ENCODE measurements at regions not wholly inside any gene's neighbourhood (a gene's known extent, or its start where the extent isn't known, plus 50 kb on each side); places are given as distances from the start of the nearest gene placed in this dataset.
"Not testable (repeated sequence)": the region's sequence is repeated elsewhere in the genome, so short reads cannot be mapped to it uniquely, and the experiment has no call there.

DNA sequence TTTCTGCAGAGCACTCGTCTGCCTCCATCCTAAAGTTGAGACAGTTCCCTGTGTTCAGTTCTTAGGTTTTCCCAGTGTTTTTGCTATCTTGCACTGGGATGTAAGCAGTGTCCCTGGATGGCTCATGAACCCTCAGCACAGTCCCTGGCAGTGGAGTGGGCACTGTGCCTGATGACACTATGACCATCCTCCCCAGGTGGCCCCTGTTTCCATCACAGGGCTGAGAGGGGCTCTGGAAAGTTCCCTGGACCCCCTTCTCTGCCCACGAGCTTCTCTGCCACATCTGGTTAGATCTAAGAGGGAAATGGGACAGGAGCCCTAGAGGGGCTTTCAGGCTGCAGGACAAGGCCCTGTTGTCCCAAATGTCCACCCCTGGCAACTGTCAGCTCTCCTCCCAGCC, 249.8 kb upstream of the SFSWAP start:
- DNase-seq = no peak

GRCh38 chr12:131463174-131463573, 247.7 kb upstream of the SFSWAP start:
- no peak for DNase-seq

DNA sequence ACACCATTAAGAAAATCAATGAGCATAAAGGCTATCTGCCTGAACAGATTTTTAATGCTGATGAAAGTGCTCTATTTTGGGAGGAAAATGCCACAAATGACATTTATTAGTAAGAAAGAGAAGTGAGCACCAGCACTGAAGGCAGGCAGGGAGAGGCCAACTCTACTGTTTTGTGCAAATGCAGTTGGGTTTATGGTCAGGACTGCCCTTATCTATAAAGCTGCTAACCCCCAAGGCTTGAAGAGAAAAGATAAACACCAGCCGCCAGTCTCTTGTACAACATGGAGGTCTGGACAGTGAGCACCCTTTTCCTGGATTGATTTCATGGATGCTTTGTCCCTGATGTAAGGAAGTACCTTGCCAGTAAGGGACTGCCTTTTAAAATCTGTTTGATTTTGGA, 246.8 kb upstream of the SFSWAP start:
- no peak for DNase-seq

GRCh38 chr12:131466306-131466705, 244.6 kb upstream of the SFSWAP start:
- no peak for DNase-seq

DNA sequence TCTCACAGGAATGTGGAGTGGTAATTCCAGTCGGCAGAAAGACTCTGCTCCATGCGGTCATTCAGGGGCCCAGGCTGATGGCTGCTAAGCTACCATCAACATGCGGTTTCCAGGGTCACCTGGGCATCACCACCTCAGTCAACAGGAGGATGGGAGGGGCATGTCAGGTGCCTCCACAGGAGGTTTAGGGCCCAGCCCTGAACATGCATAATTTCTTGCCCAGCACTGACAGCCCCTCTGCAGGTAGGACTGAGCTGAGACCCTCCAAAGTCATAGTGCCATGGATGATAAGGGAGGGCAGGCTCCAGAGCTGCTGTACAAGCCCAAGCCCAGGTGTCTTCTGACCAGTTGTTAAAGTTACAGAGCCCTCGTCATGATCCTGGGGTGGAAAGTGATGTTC, 244.0 kb upstream of the SFSWAP start:
- no peak for DNase-seq

DNA sequence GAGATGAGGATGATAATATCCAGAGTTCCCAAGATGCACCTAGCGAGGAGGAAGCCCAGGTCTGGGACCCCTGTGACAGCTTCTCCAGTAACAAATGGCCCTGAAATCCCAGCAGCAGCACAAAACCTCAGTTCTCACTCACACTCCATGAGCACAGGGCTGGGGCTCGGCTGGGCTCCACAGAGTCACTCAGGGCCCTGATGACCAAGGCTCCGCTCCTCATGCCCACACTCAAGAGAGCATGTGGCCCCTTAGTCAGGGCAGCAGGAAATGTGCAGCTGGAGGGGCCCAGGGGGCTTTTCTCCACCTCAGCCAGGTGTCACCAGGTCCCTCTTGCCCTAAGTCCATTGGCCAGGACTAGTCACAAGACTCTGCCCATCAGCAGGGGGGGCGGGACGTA, 242.7 kb upstream of the SFSWAP start:
- DNase-seq = no peak

DNA sequence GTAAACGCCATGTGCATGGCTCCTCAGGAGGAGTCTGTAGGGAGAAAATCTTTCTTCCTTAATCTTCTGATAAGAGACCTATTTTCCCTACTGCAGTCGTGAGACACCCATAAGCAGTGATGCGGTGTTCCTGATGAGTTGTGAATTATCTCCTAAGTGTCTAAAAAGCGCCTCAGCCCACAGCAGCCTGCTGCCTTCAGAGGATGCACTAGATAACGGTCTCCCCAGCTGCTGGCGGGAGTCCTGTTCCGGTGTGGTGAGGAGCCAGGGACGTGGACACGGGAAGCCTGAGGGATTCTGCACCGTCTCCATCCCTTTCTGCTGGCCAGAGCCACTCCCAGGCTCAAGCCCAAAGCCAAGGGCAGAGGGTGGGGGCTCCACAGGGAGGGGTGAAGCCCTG, 240.9 kb upstream of the SFSWAP start:
- not testable (repeated sequence) for DNase-seq

DNA sequence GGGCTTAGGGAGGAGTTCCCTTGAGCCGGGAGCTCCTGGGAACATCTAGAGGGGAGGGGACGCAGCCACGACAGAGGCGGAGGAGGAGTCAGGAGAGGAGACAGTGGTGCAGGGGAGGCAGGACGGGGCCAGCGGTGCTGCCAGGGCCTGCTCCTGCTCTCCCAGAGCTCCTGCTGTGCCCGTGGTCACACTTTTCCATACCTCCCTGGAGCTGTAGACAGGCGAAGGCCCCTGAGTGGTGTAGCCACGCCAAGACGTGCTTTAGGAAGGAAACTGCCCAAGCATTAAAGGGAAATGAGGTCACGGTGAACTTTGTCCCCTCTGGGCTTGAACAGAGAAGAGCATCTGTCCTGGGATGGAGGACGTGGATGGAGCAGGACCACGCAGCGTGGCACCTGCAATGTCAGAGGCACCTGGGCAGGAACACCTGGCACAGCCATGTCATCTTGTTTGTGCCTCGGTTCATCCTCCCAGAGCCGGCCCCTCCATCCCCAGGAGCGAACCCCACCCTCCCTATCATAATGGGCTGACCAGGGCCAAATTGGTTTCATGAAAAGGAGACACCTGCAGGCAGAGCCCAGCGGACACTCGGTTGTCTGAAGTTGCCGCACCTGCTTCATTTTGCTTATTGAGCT, 239.5 kb upstream of the SFSWAP start:
- no peak for DNase-seq

DNA sequence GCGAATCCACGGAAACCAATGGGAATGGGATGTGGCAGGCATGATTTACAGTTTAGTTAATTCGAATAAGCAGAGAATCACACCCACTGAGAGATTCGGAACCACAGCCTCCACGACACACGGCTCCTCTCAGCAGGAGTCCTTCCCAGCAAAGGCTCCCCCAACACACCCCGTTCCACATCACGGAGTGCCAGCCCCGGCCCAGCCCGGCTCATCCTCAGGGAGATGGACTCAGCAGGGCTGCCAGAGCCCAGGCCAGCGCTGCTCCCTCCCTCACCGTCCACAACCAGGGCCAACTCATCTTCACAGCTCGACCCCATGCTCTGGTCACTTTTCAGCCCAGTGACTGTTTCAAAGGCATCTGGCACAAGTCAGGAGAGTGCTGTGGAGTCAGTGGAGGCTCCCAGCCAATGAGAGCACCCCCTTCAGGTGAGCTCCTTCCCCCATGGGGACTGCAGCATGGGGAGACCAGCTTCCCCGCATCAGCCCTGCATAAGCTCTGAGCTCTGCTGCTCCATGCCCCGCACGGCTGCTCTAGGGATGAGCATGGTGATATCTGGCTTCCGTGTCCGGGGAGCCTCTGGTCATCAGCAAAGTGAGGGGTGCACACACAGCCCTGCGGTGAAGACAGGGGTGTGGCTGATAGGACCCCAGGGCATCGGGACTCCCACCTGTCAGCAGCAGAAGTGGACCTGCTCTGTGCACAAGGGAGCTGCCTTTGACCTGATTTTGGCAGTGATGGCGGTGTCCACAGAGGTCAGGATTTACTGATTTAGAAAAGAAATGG, 238.8 kb upstream of the SFSWAP start:
- DNase-seq = no peak

DNA sequence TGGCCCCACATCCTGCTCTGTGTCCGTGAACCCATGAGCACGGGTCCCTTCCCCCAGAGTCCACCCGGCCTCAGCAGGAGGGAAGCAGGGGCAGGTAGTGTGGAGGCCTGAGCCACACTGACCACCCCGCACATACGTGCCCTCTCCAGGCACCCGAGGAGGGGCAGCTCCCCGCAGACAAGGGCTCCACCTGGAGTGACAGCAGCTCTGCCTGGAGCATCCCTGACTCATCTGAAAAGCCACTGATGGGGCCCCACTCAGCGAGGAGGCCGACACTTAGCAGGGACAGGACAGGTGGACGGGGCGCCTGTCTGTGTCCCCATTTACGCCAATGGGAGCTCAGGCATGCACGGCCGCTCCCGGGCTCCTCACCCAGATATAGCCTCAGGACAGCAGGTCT, 237.6 kb upstream of the SFSWAP start:
- no peak for DNase-seq

GRCh38 chr12:131473741-131474709, 236.9 kb upstream of the SFSWAP start:
- no peak for DNase-seq

- not testable (repeated sequence) for DNase-seq
These were observed 235.9 kb upstream of the SFSWAP start for GRCh38 chr12:131475012-131475411.

DNA sequence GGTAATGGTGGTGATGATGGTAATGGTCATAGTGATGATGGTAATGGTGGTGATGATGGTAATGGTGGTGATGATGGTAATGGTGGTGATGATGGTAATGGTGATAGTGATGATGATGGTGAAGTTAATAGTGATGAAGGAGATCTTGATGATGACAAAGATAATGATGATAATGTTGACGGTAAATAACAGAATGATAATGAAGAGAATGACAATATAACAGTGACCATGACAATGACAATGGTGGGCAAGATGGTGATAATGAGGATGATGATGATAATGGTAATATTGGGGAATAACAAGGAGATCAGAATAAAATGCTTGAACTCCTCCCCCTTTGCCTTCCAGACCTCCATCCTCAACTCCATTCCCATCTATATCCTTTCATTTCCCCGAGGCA, 233.3 kb upstream of the SFSWAP start:
- DNase-seq = no peak

DNA sequence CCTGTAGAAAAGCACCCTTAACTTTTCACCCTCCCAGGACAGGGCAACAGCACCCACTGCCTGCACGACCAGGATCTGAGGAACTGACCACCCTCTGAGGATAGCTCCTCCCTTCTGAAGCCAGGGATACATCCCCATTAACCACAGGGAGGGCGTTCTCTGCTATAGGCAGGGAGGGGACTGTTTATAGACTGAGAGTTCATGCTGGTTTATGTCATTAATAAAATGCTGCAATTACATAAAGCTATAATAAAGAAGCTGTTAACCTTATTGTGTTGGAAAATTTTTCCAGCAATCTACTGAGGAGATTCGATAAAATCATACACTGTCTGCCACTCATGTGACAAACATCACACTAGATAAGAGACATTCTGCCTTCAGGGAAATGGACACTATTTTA, 232.4 kb upstream of the SFSWAP start:
- DNase-seq = no peak

DNA sequence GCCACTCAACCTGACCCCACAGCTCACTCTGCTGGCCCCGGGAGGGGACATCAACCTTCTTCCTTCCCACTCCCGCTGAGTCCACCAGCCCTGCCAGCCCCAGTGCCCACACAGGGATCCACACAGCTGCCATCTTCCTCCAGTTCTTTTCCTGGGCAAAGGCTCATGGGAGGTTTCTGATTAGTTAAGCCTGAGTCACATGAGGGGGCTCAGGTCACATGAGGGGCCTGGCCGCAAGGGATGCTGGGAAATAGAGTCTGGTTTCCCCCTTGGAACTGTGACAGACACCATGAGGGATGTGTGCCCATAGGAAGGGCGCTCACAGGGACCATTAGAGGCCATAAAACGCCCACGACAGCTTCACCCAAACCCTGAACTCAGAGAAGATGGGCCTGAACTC, 228.7 kb upstream of the SFSWAP start:
- no peak for DNase-seq

DNA sequence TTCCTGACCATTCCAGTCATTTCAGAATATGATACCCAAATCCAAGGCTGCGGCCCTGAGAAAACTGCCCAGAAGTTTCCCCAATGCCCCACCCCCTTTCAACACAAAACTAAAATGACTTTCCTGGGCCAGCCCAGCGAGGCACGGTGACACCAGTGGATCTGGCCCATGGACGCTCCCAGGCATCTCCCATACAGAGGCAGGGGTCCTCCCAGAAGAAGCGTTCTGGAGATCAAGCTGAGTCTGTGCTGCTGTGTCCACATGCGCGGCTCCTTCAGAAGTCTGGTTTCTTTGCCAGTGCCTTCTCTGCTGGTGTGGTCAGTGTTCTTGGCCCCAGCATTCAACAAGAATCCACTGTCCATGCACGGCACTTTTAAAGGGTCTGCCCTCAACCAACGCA, 228.2 kb upstream of the SFSWAP start:
- DNase-seq = no peak

DNA sequence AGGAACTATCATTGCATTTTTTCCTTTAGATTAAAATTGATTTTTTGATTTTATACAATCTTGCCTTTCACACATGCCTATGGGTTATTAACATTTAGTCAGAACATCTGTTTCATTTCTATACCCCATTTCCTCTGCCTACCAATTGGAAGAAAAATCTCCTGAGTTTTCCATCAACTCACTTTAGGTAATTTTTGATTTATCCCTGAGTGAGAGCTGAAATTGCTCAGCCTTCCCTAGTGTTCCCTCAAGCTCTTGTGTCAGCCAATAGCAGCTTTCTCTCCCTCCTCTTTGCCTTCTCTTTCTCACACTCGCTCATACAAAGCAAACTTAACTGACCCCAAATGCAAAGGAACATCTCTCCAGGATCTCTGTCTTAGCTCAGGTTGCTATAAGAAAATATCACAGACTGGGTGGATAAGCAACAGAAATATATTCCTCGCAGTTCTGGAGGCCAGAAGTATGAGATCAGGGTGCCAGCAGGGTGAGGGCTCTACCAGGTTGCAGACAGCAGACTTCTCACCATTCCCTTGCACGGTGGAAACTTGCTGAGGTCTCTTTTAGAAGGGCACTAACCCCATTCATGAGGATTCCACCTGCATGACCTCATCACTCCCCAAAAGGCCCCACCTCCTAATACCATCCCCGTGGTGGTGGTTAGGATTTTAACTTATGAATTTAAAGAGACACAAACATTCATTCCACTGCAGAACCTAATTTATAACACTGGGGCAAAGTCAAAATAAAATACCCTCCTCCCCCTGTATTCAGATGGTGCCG, 224.2 kb upstream of the SFSWAP start:
- no peak for DNase-seq

- DNase-seq = no peak
These were observed 223.3 kb upstream of the SFSWAP start for GRCh38 chr12:131487388-131488124.

DNA sequence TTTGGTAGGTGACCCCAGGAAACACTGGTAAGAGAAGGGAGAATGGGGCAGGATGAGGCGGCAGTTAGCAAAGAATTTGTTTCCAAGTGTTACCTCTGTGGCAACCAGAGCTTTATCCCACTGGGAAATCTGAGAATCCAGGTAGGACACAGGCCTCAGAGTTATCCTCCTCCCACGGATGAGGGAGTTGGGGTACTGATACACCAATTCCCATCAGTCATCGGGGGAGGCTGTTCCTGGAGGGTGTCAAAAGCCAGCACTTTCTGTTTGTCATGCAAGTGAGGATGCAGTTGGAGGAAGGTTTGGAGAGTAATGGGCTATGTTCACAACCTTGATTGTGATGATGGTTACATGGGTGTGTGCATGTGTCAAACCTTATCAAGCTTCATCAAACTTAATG, 221.2 kb upstream of the SFSWAP start:
- DNase-seq = no peak

DNA sequence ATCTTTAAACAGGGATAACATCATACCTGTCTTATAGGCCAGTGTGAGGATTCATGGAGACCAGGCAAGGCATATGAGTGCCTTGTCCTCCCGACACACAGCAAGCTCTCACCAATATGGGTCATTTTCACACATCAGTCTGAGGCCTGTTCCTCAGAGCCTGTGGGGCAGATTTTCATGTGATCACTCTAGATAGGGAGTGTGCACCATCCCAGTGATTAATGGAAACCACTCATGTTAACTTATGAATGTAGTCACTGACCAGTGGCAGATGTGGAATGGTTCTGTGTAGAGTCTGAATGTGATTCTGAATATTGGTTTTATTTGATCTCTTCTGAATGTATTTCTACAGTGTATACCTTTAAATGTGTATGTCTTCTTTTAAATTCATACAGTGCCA, 219.7 kb upstream of the SFSWAP start:
- no peak for DNase-seq

DNA sequence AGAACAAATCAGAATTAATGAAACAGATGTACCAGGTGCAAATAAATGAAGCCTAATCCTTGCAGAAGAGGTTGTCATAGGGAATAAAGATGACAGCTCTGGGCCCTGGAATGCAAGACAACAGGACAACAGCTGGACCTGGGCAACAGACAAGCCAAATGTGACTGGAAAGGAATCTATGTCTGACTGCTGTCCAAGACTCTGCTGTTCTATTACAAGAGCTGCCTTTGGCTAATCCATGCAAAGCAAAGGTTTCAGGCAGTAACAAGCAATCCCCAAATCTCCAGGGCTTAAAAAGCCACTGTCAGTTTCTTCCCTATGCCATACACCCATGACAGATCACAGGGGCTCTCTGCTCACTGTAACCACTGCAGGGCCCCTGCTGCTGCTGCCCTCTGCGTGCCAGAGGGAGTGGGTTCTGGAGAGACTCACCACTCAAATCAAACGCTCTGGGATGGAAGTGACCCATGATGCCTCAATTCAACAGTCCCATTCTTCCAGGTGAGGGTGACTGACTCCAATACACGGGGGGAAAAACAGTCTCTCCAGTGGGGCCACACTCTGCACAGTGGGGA, 218.9 kb upstream of the SFSWAP start:
- DNase-seq = no peak

Data from central memory CD4-positive, alpha-beta T cell (primary cell).